RWPE1 (cell line): ENCODE measurements at regions not wholly inside any gene's neighbourhood (a gene's known extent, or its start where the extent isn't known, plus 50 kb on each side); places are given as distances from the start of the nearest gene placed in this dataset.

ENCODE experiments used
- CTCF ChIA-PET: fragments of 350-600 bp; sonication (Branson Sonifier 250); formaldehyde crosslinking; extraction: SDS; loops from one replicate; lab custom pipeline; 2021; lab: Yijun Ruan, JAX
- POLR2A ChIA-PET: fragments of 400-600 bp; formaldehyde crosslinking; extraction: SDS; loops from one replicate; lab custom pipeline; 2020; ENCODE audit warnings: antibody characterized with exemption; ENCODE audit not compliant: low non-redundant PET; lab: Yijun Ruan, JAX
- DNase-seq: peaks from one replicate; pipeline ENCODE4 v3.0.0; 2012; ENCODE audit warnings: low spot score
- H3K27ac ChIP-seq: fragments of 450-650 bp; 2 replicates; pipeline ENCODE4 v1.5.1; 2017
- CTCF ChIP-seq: fragments of 450-650 bp; conservative IDR thresholded peaks from 2 replicates; pipeline ENCODE4 v1.5.1; 2017; ENCODE audit warnings: low read depth, mild to moderate bottlenecking

GRCh38 chr13:104414181-104414580 lies 1348.0 kb upstream of the SLC10A2 start:
- ChIA-PET CTCF (no interaction called here), POLR2A (no interaction called here)
- no peak for DNase-seq
- H3K27ac ChIP-seq: no peak overlapping the region
- TF ChIP-seq CTCF: no peak

- no peak for DNase-seq
- ChIA-PET CTCF (interaction anchor here (0.7 kb wide), 1 partner anchor 35 kb away, joined by 4 read pairs; no protein-coding TSS in a partner anchor), POLR2A (no interaction called here)
- TF ChIP-seq CTCF: no peak
- H3K27ac ChIP-seq: no peak overlapping the region
These were observed 1345.0 kb upstream of the SLC10A2 start for GRCh38 chr13:104411141-104411765.

GRCh38 chr13:104408733-104409132 lies 1342.5 kb upstream of the SLC10A2 start:
- CTCF ChIA-PET: interaction anchor here (0.5 to 0.7 kb wide), 3 partner anchors 164 to 1538 kb away, joined by 3 to 4 read pairs (median 4); no protein-coding TSS in a partner anchor
- TF ChIP-seq CTCF: no peak
- no peak overlapping the region for H3K27ac ChIP-seq
- POLR2A ChIA-PET: no interaction called here
- DNase-seq: no peak

GRCh38 chr13:104404325-104404724 lies 1338.1 kb upstream of the SLC10A2 start:
- POLR2A ChIA-PET: no interaction called here
- CTCF ChIA-PET: no interaction called here

GRCh38 chr13:104389691-104390090 lies 1323.5 kb upstream of the SLC10A2 start:
- POLR2A ChIA-PET: no interaction called here
- DNase-seq: no peak
- TF ChIP-seq CTCF: no peak
- CTCF ChIA-PET: no interaction called here
- no peak overlapping the region for H3K27ac ChIP-seq

More at GRCh38 chr13:104404325-104404724, 1338.1 kb upstream of the SLC10A2 start:
- no peak for TF ChIP-seq CTCF
- DNase-seq: no peak
- no peak overlapping the region for H3K27ac ChIP-seq

GRCh38 chr13:104387510-104387909 lies 1321.3 kb upstream of the SLC10A2 start:
- POLR2A ChIA-PET: no interaction called here
- CTCF ChIA-PET: interaction anchor here (0.5 kb wide), 1 partner anchor 135 kb away, joined by 5 read pairs; no protein-coding TSS in a partner anchor
- H3K27ac ChIP-seq: no peak overlapping the region
- DNase-seq: no peak
- TF ChIP-seq CTCF: no peak
